Right lobe of liver (tissue), 4 donors: ENCODE measurements at regions not wholly inside any gene's neighbourhood (a gene's known extent, or its start where the extent isn't known, plus 50 kb on each side); places are given as distances from the start of the nearest gene placed in this dataset.

Experiments
- POLR2A ChIP-seq: fragments of 450-650 bp; IDR thresholded peaks from one replicate; pipeline ENCODE4 v1.6.1; 2017; ENCODE audit warnings: antibody characterized with exemption, mild to moderate bottlenecking
- TF ChIP-seq, protein P1 (sequence below), 4 donors: fragments of 200-600 bp in 3 of 4; fragments of 450-650 bp in 1 of 4; IDR thresholded peaks; one replicate each; pipeline versions ENCODE4 v1.5.1 to v1.8.0; 2016 to 2022; ENCODE audit warnings: antibody characterized with exemption in 4 of 4, mild to moderate bottlenecking in 2 of 4
- donor health status: DM: no; HTN: no; CAD: no.
- donor health status: DM: no; HTN: no; CAD: no.
- donor health status: DM: no; HTN: yes; CAD: no.

DNA sequence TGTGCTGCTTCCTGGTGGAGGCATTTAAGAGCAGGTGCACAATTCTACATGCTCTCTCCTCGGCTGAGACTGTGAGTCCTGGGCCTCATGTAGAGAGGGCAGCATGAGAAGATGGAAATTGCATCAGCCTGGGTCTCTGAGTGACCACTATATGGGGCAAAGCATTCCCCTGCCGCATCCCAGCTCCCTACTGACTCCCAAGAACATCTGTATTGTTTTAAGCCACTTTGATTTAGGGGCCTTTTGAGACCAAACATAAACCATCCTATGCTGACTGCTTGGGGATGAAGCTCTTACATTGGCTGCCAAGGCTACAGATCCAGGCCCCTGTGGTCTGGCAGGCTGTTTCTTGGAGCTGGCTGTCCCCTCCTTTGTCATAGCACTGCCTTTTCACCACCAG is 101.3 kb upstream of the TBX20 start:
- TF ChIP-seq, protein P1, sequence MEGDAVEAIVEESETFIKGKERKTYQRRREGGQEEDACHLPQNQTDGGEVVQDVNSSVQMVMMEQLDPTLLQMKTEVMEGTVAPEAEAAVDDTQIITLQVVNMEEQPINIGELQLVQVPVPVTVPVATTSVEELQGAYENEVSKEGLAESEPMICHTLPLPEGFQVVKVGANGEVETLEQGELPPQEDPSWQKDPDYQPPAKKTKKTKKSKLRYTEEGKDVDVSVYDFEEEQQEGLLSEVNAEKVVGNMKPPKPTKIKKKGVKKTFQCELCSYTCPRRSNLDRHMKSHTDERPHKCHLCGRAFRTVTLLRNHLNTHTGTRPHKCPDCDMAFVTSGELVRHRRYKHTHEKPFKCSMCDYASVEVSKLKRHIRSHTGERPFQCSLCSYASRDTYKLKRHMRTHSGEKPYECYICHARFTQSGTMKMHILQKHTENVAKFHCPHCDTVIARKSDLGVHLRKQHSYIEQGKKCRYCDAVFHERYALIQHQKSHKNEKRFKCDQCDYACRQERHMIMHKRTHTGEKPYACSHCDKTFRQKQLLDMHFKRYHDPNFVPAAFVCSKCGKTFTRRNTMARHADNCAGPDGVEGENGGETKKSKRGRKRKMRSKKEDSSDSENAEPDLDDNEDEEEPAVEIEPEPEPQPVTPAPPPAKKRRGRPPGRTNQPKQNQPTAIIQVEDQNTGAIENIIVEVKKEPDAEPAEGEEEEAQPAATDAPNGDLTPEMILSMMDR (IDR thresholded peaks at IDR 0.05) = no peak
- TF ChIP-seq POLR2A = no peak
